ENCODE measurements at regions not wholly inside any gene's neighbourhood (a gene's known extent, or its start where the extent isn't known, plus 50 kb on each side); places are given as distances from the start of the nearest gene placed in this dataset.

- TF ChIP-seq SUZ12 (IDR thresholded peaks at IDR 0.05; ENCODE audit: extremely low read depth, insufficient read depth, insufficient read length), result no peak
- no peak for TF ChIP-seq YY1 (IDR thresholded peaks at IDR 0.05; ENCODE audit: insufficient read depth, insufficient read length)
These were observed 790.8 kb downstream of the SOCS6 start for GRCh38 chr18:71079606-71080005.
